HepG2 (cell line): ENCODE measurements at regions not wholly inside any gene's neighbourhood (a gene's known extent, or its start where the extent isn't known, plus 50 kb on each side); places are given as distances from the start of the nearest gene placed in this dataset.

ENCODE experiments used
- ATAC-seq: fragments of 200-7000 bp; cut with Tn5 transposase; 3 replicates; pipeline ENCODE4 v1.9.1; 2020; ENCODE audit warnings: mild to moderate bottlenecking, moderate library complexity
- BruUV-seq: library from RNA; stranded (reverse); fragments of 400-500 nt; replicated peaks from 2 replicates; lab custom pipeline; 2021; lab: Mats Ljungman, UMichigan
- CTCF ChIA-PET: fragments of 300-600 bp; formaldehyde crosslinking; extraction: SDS; loops from one replicate; lab custom pipeline; 2021; ENCODE audit warnings: low total read pairs, inconsistent platforms, low intra/inter-chr PET ratio; lab: Yijun Ruan, JAX
- POLR2A ChIA-PET: fragments of 350-600 bp; sonication (Branson Sonifier 250); formaldehyde crosslinking; loops from one replicate; lab custom pipeline; 2020; ENCODE audit warnings: antibody characterized with exemption, inconsistent platforms; lab: Yijun Ruan, JAX
- DNase-seq: peaks from one replicate; pipeline ENCODE4 v3.0.0-alpha.2; 2015; ENCODE audit warnings: low spot score
- FAIRE-seq: peaks from 3 replicates; lab custom pipeline; 2011; peaks lifted over from hg19 to GRCh38; lab: Jason Lieb, UNC
- H2AFZ ChIP-seq: one replicate; pipeline ENCODE4 v1.6.1; 2011; ENCODE audit warnings: low read length, inconsistent platforms
- H3K27ac ChIP-seq: fragments of 300-600 bp; 3 replicates; pipeline ENCODE4 v1.8.0; 2011; ENCODE audit warnings: mixed run types, mild to moderate bottlenecking, mixed read lengths, low read length, inconsistent platforms; ENCODE audit not compliant: insufficient read depth; ENCODE audit errors: extremely low read length
- H3K27me3 ChIP-seq, 2 experiments: fragments of 200-600 bp in 1 of 2; 2 replicates in 1 of 2; 3 replicates in 1 of 2; pipeline versions ENCODE4 v1.6.0 to v1.8.0; 2011; ENCODE audit warnings: low read length in 2 of 2, mild to moderate bottlenecking in 2 of 2, moderate library complexity in 2 of 2, inconsistent platforms in 1 of 2; ENCODE audit not compliant: insufficient read depth in 2 of 2, control insufficient read depth in 1 of 2
- H3K36me3 ChIP-seq, 2 experiments: fragments of 200-600 bp in 1 of 2; replicated peaks in 1 of 2; 2 replicates in 1 of 2; 3 replicates in 1 of 2; pipeline versions ENCODE4 v1.5.1 to v1.8.0; 2011; ENCODE audit warnings: low read length in 2 of 2, inconsistent platforms in 1 of 2; ENCODE audit not compliant: insufficient read depth in 2 of 2, control insufficient read depth in 1 of 2
- H3K4me1 ChIP-seq: 2 replicates; pipeline ENCODE4 v1.5.1; 2012; ENCODE audit warnings: low read length, inconsistent platforms; ENCODE audit not compliant: insufficient read depth
- H3K4me2 ChIP-seq: 2 replicates; pipeline ENCODE4 v1.6.0; 2011; ENCODE audit warnings: low read depth, low read length, inconsistent platforms
- H3K4me3 ChIP-seq, 3 experiments: fragments of 200-600 bp in 1 of 3; sonication (generic), shearing (Covaris generic) in 1 of 3; replicated peaks in 1 of 3; 2 replicates each; pipeline ENCODE4 v1.5.1; 2011 to 2016; ENCODE audit warnings: low read length in 3 of 3, inconsistent platforms in 2 of 3, low read depth in 2 of 3, mild to moderate bottlenecking in 2 of 3, control low read depth in 1 of 3, mixed read lengths in 1 of 3; ENCODE audit not compliant: insufficient read depth in 1 of 3
- H3K79me2 ChIP-seq: one replicate; pipeline ENCODE4 v1.6.1; 2011; ENCODE audit warnings: low read length, inconsistent platforms; ENCODE audit not compliant: insufficient read depth
- H3K9ac ChIP-seq: 2 replicates; pipeline ENCODE4 v1.6.0; 2011; ENCODE audit warnings: mild to moderate bottlenecking, low read depth, low read length, inconsistent platforms; ENCODE audit not compliant: insufficient read depth
- H3K9me3 ChIP-seq: 2 replicates; pipeline ENCODE4 v1.5.1; 2012; ENCODE audit warnings: mild to moderate bottlenecking, low read length
- H4K20me1 ChIP-seq: 2 replicates; pipeline ENCODE4 v1.6.0; 2011; ENCODE audit warnings: inconsistent platforms, mild to moderate bottlenecking, low read length, moderate library complexity; ENCODE audit not compliant: insufficient read depth
- ARHGAP35 ChIP-seq: sonication (generic); formaldehyde crosslinking; IDR thresholded peaks from 2 replicates; pipeline ENCODE4 v1.9.0; 2022; ENCODE audit warnings: mild to moderate bottlenecking, inconsistent platforms, moderate library complexity, missing genetic modification reagents, borderline replicate concordance
- ATF5 ChIP-seq: sonication (generic); formaldehyde crosslinking; IDR thresholded peaks from 2 replicates; pipeline ENCODE4 v1.4.0; 2020; ENCODE audit warnings: mild to moderate bottlenecking, low read depth, missing genetic modification reagents
- DBP ChIP-seq: sonication (generic); formaldehyde crosslinking; IDR thresholded peaks from 2 replicates; pipeline ENCODE4 v1.4.0; 2020; ENCODE audit warnings: missing genetic modification reagents; ENCODE audit errors: not compliant biosample characterization
- JDP2 ChIP-seq: sonication (generic); formaldehyde crosslinking; IDR thresholded peaks from 2 replicates; pipeline ENCODE4 v1.8.1; 2022; ENCODE audit warnings: missing genetic modification reagents, borderline replicate concordance
- SRF ChIP-seq: IDR thresholded peaks from 2 replicates; pipeline ENCODE4 v1.6.1; 2011; ENCODE audit warnings: mild to moderate bottlenecking, low read depth, low read length, moderate library complexity
- U2AF2 ChIP-seq: fragments of 200-400 bp; formaldehyde crosslinking; IDR thresholded peaks from 2 replicates; pipeline ENCODE4 v1.6.1; 2017; ENCODE audit warnings: low read depth, mild to moderate bottlenecking, low read length
- ZNF768 ChIP-seq: sonication (generic); formaldehyde crosslinking; IDR thresholded peaks from 2 replicates; pipeline ENCODE4 v1.4.0; 2020; ENCODE audit warnings: missing genetic modification reagents
- WGBS: methylation state at CpG from one replicate; pipeline ENCODE4 v1.1.6; 2017; ENCODE audit warnings: low lambda C conversion rate; 5-methylcytosine and 5-hydroxymethylcytosine counted together
- in situ Hi-C: cut with HindIII; loops from 2 replicates; pipeline ENCODE4 v1.10.0; 2017; ENCODE audit warnings: low pct_unique_long_range_greater_than_20kb; ENCODE audit not compliant: extremely low pct_ligation_motif_present
- intact Hi-C: fragments of 100-400 bp; cut with micrococcal nuclease; formaldehyde crosslinking; loops from one replicate; pipeline ENCODE4 v1.10.0; 2022; ENCODE audit not compliant: unreplicated experiment
- TF ChIP-seq, protein P1 (sequence below): sonication (generic); formaldehyde crosslinking; IDR thresholded peaks from 2 replicates; pipeline ENCODE4 v1.4.0; 2020; ENCODE audit warnings: missing genetic modification reagents

DNA sequence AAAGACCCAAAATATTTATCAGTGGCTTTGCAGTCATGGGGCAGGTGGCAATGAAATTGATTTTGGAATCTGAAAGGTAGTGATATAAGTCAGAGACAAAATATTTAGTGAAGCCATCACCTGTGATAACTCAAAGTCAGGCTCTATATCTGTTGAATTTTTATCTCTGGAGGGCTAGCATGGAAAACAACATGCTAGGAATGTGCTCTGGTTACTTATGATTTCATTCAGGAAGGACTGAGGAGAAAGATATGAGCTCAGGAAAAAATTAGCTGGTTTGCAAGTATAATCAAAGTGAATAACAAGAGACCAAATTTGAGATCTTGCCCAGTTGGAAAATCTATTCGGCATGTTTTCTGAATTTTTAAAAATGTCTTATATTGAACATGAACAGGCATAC, 364.6 kb upstream of the LRRC7 start:
- 0% methylated on average over 1 of the region's 1 CpG for WGBS
- DNase-seq (no peak), ATAC-seq (no peak), FAIRE-seq (no peak)
- Histone ChIP-seq H3K9ac (no peak overlapping the region), H3K4me1 (no peaks in the 10 kb centered on the region), H3K27me3 (no peaks in the 10 kb centered on the region), H3K79me2 (no peaks in the 10 kb centered on the region), H2AFZ (no peak overlapping the region), H3K4me2 (no peak overlapping the region), H3K36me3 (no peaks in the 10 kb centered on the region), H3K4me3 (no peak overlapping the region), H3K27ac (no peak overlapping the region), H3K9me3 (peaks cover 78% of the 10 kb centered on the region), H4K20me1 (no peaks in the 10 kb centered on the region)
- no TSS peak for BruUV-seq
- in situ Hi-C loops: no loop called here
- ChIA-PET CTCF (no interaction called here), POLR2A (no interaction called here)
- intact Hi-C loops: no loop called here
- no peak for TF ChIP-seq ZNF768 (CRISPR knock-in tag)
- TF ChIP-seq, protein P1, sequence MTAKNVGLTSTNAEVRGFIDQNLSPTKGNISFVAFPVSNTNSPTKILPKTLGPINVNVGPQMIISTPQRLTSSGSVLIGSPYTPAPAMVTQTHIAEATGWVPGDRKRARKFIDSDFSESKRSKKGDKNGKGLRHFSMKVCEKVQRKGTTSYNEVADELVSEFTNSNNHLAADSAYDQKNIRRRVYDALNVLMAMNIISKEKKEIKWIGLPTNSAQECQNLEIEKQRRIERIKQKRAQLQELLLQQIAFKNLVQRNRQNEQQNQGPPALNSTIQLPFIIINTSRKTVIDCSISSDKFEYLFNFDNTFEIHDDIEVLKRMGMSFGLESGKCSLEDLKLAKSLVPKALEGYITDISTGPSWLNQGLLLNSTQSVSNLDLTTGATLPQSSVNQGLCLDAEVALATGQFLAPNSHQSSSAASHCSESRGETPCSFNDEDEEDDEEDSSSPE (CRISPR knock-in tag): no peak
- no peak for TF ChIP-seq ARHGAP35 (CRISPR knock-in tag)
- TF ChIP-seq DBP (CRISPR knock-in tag): no peak
- TF ChIP-seq SRF: no peak
- no peak for TF ChIP-seq ATF5 (CRISPR knock-in tag)
- no peak for TF ChIP-seq U2AF2
- no peak for TF ChIP-seq JDP2 (CRISPR knock-in tag)
